HG02981 (cell line): ENCODE measurements at regions not wholly inside any gene's neighbourhood (a gene's known extent, or its start where the extent isn't known, plus 50 kb on each side); places are given as distances from the start of the nearest gene placed in this dataset.

Experiments
- ATAC-seq: cut with Tn5 transposase; IDR thresholded peaks from one replicate; pipeline ENCODE4 v1.9.1; 2021; ENCODE audit warnings: mild to moderate bottlenecking, moderate library complexity; ENCODE audit not compliant: unreplicated experiment

GRCh38 chr1:187229496-187229895 lies 400.7 kb downstream of the PLA2G4A start:
- no peak for ATAC-seq

DNA sequence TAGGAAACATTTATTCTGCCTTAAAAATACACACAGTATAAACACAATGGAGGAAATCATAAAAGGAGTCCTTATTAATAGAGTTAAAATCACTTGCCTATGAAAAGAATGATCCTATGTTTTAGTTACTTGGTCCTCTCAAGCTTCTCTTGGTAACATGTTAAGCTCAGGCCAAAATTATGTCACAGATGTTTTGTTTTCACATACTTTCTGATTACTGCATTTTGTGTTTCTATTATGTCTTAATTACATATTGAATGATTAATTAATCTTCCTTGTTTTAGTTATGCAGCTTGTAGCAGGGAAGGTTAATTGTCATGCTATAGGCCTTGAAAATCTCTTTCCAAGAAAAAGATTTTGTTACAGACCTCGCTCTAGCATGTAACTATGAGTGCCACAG lies 406.0 kb downstream of the PLA2G4A start:
- ATAC-seq = no peak

GRCh38 chr1:187236199-187236598 lies 407.4 kb downstream of the PLA2G4A start:
- ATAC-seq = no peak

- ATAC-seq = no peak
Measured at GRCh38 chr1:187236676-187237075, 407.9 kb downstream of the PLA2G4A start.

GRCh38 chr1:187237542-187237941 lies 408.8 kb downstream of the PLA2G4A start:
- no peak for ATAC-seq

- ATAC-seq = no peak
Measured at GRCh38 chr1:187241971-187242370, 413.2 kb downstream of the PLA2G4A start.

DNA sequence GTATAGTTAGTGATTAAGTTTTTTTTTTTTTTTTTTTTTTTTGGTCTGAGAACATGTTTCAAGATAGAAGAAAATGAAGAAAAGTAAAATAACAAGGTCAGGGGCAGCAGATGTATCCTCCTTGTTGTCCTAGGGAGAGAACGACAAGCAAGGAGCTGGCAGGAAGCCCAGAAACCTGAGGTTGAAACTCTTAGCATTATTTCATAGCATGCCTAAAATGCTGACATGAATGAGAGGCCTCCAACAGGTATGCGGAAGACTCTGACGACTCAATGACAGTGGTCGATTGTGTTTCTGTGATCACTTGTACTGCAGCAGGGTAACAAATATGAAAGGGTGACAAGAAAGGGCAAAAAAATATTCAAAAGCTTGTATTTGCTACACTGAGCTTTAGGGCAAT lies 415.9 kb downstream of the PLA2G4A start:
- ATAC-seq = no peak

GRCh38 chr1:187245201-187245600 lies 416.5 kb downstream of the PLA2G4A start:
- ATAC-seq = no peak

GRCh38 chr1:187249196-187249595 lies 420.4 kb downstream of the PLA2G4A start:
- ATAC-seq = no peak

- ATAC-seq = no peak
Measured at GRCh38 chr1:187252923-187253322, 424.2 kb downstream of the PLA2G4A start.

GRCh38 chr1:187257476-187257875 lies 428.7 kb downstream of the PLA2G4A start:
- ATAC-seq = no peak

- ATAC-seq = no peak
Measured at GRCh38 chr1:187261637-187262036, 432.9 kb downstream of the PLA2G4A start.

GRCh38 chr1:187262731-187263130 lies 434.0 kb downstream of the PLA2G4A start:
- no peak for ATAC-seq

- ATAC-seq = no peak
Measured at GRCh38 chr1:187264995-187265602, 436.4 kb downstream of the PLA2G4A start.

DNA sequence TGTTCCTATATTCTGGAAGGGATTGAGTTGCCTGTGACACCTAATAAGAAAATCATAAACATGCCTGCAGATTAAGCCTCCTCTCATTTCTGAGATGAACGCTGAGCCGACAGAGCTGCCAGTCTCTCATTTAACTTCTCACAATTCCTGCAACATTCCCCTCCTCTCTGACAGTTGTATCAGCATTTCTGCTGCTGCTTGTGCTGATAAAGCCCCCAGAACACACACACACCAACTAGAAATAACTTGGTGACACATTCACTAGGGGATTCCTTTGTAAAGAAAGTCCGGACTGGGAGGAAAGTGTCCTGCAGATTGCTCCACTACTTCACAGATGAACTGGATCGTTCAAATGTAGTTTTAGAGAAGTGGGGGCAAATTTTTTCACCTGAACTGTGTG lies 437.3 kb downstream of the PLA2G4A start:
- no peak for ATAC-seq

GRCh38 chr1:187267827-187268226 lies 439.1 kb downstream of the PLA2G4A start:
- ATAC-seq = no peak

- no peak for ATAC-seq
Measured at GRCh38 chr1:187270256-187270655, 441.5 kb downstream of the PLA2G4A start.

DNA sequence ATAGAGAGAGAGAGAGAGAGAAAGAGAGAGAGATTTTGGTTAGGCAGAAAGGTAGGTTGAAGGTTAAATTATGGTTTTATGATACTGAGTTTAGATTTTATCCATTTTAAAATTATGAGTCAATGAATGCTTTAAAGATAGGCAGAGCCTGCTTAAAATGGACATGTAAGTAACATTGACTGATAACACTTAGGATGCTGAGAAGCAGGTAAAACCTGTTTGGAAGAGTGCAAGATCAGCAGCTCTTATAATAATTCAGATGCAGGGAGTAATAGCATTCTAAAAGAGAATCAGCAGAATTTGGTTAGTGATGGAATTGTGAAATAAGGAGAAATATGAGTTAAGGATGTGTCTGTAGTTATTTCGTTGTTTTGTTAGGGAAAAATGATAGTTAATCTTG lies 446.6 kb downstream of the PLA2G4A start:
- ATAC-seq = no peak

DNA sequence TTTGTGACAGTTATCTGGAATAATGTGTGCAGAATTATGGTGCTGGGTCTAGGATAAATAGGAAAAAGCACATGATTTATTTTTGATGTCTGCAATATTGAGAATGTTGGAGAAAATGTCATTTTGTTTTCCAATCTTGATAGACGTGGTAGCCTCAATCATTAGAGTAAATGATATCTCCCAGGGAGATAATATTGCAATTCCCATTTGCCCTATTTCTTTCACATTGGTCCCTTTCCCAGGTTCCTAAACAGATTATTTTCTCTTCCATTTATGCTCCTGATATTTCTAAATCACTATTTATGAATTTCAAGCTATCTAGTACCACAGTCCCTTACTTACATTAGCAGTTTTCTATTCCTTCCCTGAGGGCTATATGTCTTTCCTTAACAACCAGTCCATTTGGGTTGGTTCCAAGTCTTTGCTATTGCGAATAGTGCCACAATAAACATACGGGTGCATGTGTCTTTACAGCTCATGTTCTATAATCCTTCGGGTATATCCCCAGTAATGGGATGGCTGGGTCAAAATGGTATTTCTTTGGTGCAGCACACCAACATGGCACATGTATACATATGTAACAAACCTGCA lies 447.3 kb downstream of the PLA2G4A start:
- ATAC-seq = no peak

DNA sequence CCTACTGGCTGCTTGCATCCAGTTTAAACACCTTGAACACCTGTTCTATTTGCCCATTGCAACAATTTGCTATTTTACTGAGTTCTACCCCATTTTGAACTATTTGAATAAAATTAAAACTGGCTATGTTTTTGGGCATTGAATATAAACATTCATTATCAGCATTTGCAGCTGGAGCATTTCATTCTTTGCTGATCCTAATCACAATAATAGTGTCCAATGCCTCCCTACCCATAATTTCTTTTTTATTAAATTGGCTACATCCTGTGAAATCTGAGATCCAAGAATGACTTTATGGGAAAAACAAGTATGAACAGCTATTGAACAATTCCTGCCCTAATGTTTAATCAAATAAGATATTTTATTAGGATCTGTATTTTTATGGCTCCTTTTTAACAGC lies 447.9 kb downstream of the PLA2G4A start:
- ATAC-seq = no peak

GRCh38 chr1:187280031-187280430 lies 451.3 kb downstream of the PLA2G4A start:
- no peak for ATAC-seq

DNA sequence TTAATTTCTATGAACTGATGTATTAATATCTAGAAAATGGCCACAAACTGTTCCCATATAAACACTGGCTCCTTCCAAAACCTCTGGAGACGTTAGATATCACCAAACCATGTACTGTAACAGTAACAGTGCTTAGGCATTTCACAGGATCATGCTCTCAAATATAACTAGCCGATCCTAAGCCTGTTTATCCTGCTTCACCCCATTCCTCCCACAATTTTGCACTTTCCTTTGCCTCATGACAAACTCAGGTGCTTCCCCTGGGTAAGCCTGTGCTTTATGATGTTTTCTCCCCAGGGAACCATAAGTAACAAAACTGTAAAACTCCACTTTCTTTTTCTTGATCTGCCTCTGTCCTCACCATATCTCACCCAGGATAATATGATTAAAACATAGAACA lies 452.3 kb downstream of the PLA2G4A start:
- ATAC-seq = no peak

DNA sequence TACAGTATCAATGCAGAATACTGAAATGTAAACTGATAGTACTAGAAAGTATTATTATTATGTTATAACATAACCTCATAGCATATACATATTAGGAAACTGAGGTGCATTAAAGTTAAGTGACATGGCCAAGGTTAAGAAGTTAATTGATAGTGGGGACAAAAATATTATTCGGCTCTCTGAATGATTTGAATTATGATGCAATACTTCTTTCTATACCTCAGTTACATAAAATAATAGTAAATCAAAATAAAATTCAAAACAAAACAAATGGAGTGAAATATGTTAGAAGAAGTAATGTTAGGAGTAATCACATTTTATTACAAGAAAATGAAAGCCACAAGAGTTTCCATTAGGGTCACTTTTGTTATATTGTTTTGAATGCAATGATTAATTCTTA lies 455.2 kb downstream of the PLA2G4A start:
- ATAC-seq = no peak
